ENCODE measurements at regions not wholly inside any gene's neighbourhood (a gene's known extent, or its start where the extent isn't known, plus 50 kb on each side); places are given as distances from the start of the nearest gene placed in this dataset.

GRCh38 chr15:93997071-93997658 lies 234.2 kb upstream of the MCTP2 start:
- no peak for DNase-seq
- Mint-ChIP-seq H3K27me3 (no peaks in the 10 kb centered on the region), H3K9me3 (no peaks in the 10 kb centered on the region), H3K27ac (no peak overlapping the region), H3K4me1 (no peaks in the 10 kb centered on the region), H3K4me3 (no peak overlapping the region), H3K36me3 (ENCODE audit: low read depth) (no peaks in the 10 kb centered on the region)
- peak; percentile 69 for TF ChIP-seq CTCF (IDR thresholded peaks at IDR 0.05)
- ChIA-PET POLR2A (no interaction called here), CTCF (interaction anchor here (0.6 to 1.7 kb wide), 3 partner anchors 10 to 326 kb away, joined by 3 to 12 read pairs (median 3); no protein-coding TSS in a partner anchor)
- ATAC-seq (ENCODE audit: low read depth): no peak
- intact Hi-C loops (cut with micrococcal nuclease): loop anchor here (1.0 to 2.0 kb wide), 2 partner anchors 124 to 327 kb away; no protein-coding TSS in a partner anchor

GRCh38 chr15:93989440-93989998 lies 241.8 kb upstream of the MCTP2 start:
- ATAC-seq (ENCODE audit: low read depth): no peak
- TF ChIP-seq CTCF (IDR thresholded peaks at IDR 0.05): no peak
- H3K4me3 Mint-ChIP-seq: no peak overlapping the region
- intact Hi-C loops (cut with micrococcal nuclease): no loop called here
- H3K4me1 Mint-ChIP-seq: no peaks in the 10 kb centered on the region
- peaks cover 6% of the 10 kb centered on the region for H3K27me3 Mint-ChIP-seq
- no peak overlapping the region for H3K27ac Mint-ChIP-seq
- H3K36me3 Mint-ChIP-seq (ENCODE audit: low read depth): no peaks in the 10 kb centered on the region
- ChIA-PET CTCF (no interaction called here), POLR2A (no interaction called here)
- H3K9me3 Mint-ChIP-seq: no peaks in the 10 kb centered on the region
- DNase-seq: no peak

- intact Hi-C loops (cut with micrococcal nuclease): no loop called here
- H3K4me3 Mint-ChIP-seq: no peak overlapping the region
- no peaks in the 10 kb centered on the region for H3K4me1 Mint-ChIP-seq
- DNase-seq: no peak
- CTCF ChIA-PET: no interaction called here
- no peak overlapping the region for H3K27ac Mint-ChIP-seq
- TF ChIP-seq CTCF (IDR thresholded peaks at IDR 0.05): no peak
- H3K36me3 Mint-ChIP-seq (ENCODE audit: low read depth): no peaks in the 10 kb centered on the region
- peaks cover 6% of the 10 kb centered on the region for H3K27me3 Mint-ChIP-seq
- no peaks in the 10 kb centered on the region for H3K9me3 Mint-ChIP-seq
- no peak for ATAC-seq (ENCODE audit: low read depth)
- POLR2A ChIA-PET: no interaction called here
These were observed 244.3 kb upstream of the MCTP2 start for GRCh38 chr15:93987068-93987467.

- ATAC-seq (ENCODE audit: low read depth): no peak
- Mint-ChIP-seq H3K36me3 (ENCODE audit: low read depth) (no peaks in the 10 kb centered on the region), H3K4me1 (no peaks in the 10 kb centered on the region), H3K4me3 (no peak overlapping the region), H3K27me3 (peaks cover 6% of the 10 kb centered on the region), H3K9me3 (no peaks in the 10 kb centered on the region), H3K27ac (no peak overlapping the region)
- DNase-seq: no peak
- ChIA-PET POLR2A (no interaction called here), CTCF (no interaction called here)
- intact Hi-C loops (cut with micrococcal nuclease): no loop called here
- no peak for TF ChIP-seq CTCF (IDR thresholded peaks at IDR 0.05)
These were observed 244.9 kb upstream of the MCTP2 start for GRCh38 chr15:93986400-93986984.

- no peaks in the 10 kb centered on the region for H3K4me1 Mint-ChIP-seq
- intact Hi-C loops (cut with micrococcal nuclease): no loop called here
- TF ChIP-seq CTCF (IDR thresholded peaks at IDR 0.05): no peak
- H3K36me3 Mint-ChIP-seq (ENCODE audit: low read depth): no peaks in the 10 kb centered on the region
- DNase-seq: no peak
- peaks cover 6% of the 10 kb centered on the region for H3K27me3 Mint-ChIP-seq
- ATAC-seq (ENCODE audit: low read depth): no peak
- ChIA-PET POLR2A (no interaction called here), CTCF (no interaction called here)
- no peak overlapping the region for H3K27ac Mint-ChIP-seq
- no peak overlapping the region for H3K4me3 Mint-ChIP-seq
- no peaks in the 10 kb centered on the region for H3K9me3 Mint-ChIP-seq
These were observed 245.4 kb upstream of the MCTP2 start for GRCh38 chr15:93985925-93986324.

All from activated B cell treated with CpG ODN at 0.5 μM for 24 hours (primary cell).